HepG2 (cell line): ENCODE measurements at regions not wholly inside any gene's neighbourhood (a gene's known extent, or its start where the extent isn't known, plus 50 kb on each side); places are given as distances from the start of the nearest gene placed in this dataset.

ENCODE experiments used
- ATAC-seq: fragments of 200-7000 bp; cut with Tn5 transposase; 3 replicates; pipeline ENCODE4 v1.9.1; 2020; ENCODE audit warnings: mild to moderate bottlenecking, moderate library complexity
- BruUV-seq: library from RNA; stranded (reverse); fragments of 400-500 nt; replicated peaks from 2 replicates; lab custom pipeline; 2021; lab: Mats Ljungman, UMichigan
- CTCF ChIA-PET: fragments of 300-600 bp; formaldehyde crosslinking; extraction: SDS; loops from one replicate; lab custom pipeline; 2021; ENCODE audit warnings: low total read pairs, inconsistent platforms, low intra/inter-chr PET ratio; lab: Yijun Ruan, JAX
- POLR2A ChIA-PET: fragments of 350-600 bp; sonication (Branson Sonifier 250); formaldehyde crosslinking; loops from one replicate; lab custom pipeline; 2020; ENCODE audit warnings: antibody characterized with exemption, inconsistent platforms; lab: Yijun Ruan, JAX
- DNase-seq: peaks from one replicate; pipeline ENCODE4 v3.0.0-alpha.2; 2015; ENCODE audit warnings: low spot score
- FAIRE-seq: peaks from 3 replicates; lab custom pipeline; 2011; peaks lifted over from hg19 to GRCh38; lab: Jason Lieb, UNC
- H2AFZ ChIP-seq: one replicate; pipeline ENCODE4 v1.6.1; 2011; ENCODE audit warnings: low read length, inconsistent platforms
- H3K27ac ChIP-seq: fragments of 300-600 bp; 3 replicates; pipeline ENCODE4 v1.8.0; 2011; ENCODE audit warnings: mixed run types, mild to moderate bottlenecking, mixed read lengths, low read length, inconsistent platforms; ENCODE audit not compliant: insufficient read depth; ENCODE audit errors: extremely low read length
- H3K27me3 ChIP-seq, 2 experiments: fragments of 200-600 bp in 1 of 2; 2 replicates in 1 of 2; 3 replicates in 1 of 2; pipeline versions ENCODE4 v1.6.0 to v1.8.0; 2011; ENCODE audit warnings: low read length in 2 of 2, mild to moderate bottlenecking in 2 of 2, moderate library complexity in 2 of 2, inconsistent platforms in 1 of 2; ENCODE audit not compliant: insufficient read depth in 2 of 2, control insufficient read depth in 1 of 2
- H3K36me3 ChIP-seq, 2 experiments: fragments of 200-600 bp in 1 of 2; replicated peaks in 1 of 2; 2 replicates in 1 of 2; 3 replicates in 1 of 2; pipeline versions ENCODE4 v1.5.1 to v1.8.0; 2011; ENCODE audit warnings: low read length in 2 of 2, inconsistent platforms in 1 of 2; ENCODE audit not compliant: insufficient read depth in 2 of 2, control insufficient read depth in 1 of 2
- H3K4me1 ChIP-seq: 2 replicates; pipeline ENCODE4 v1.5.1; 2012; ENCODE audit warnings: low read length, inconsistent platforms; ENCODE audit not compliant: insufficient read depth
- H3K4me2 ChIP-seq: 2 replicates; pipeline ENCODE4 v1.6.0; 2011; ENCODE audit warnings: low read depth, low read length, inconsistent platforms
- H3K4me3 ChIP-seq, 3 experiments: fragments of 200-600 bp in 1 of 3; sonication (generic), shearing (Covaris generic) in 1 of 3; replicated peaks in 1 of 3; 2 replicates each; pipeline ENCODE4 v1.5.1; 2011 to 2016; ENCODE audit warnings: low read length in 3 of 3, inconsistent platforms in 2 of 3, low read depth in 2 of 3, mild to moderate bottlenecking in 2 of 3, control low read depth in 1 of 3, mixed read lengths in 1 of 3; ENCODE audit not compliant: insufficient read depth in 1 of 3
- H3K79me2 ChIP-seq: one replicate; pipeline ENCODE4 v1.6.1; 2011; ENCODE audit warnings: low read length, inconsistent platforms; ENCODE audit not compliant: insufficient read depth
- H3K9ac ChIP-seq: 2 replicates; pipeline ENCODE4 v1.6.0; 2011; ENCODE audit warnings: mild to moderate bottlenecking, low read depth, low read length, inconsistent platforms; ENCODE audit not compliant: insufficient read depth
- H3K9me3 ChIP-seq: 2 replicates; pipeline ENCODE4 v1.5.1; 2012; ENCODE audit warnings: mild to moderate bottlenecking, low read length
- H4K20me1 ChIP-seq: 2 replicates; pipeline ENCODE4 v1.6.0; 2011; ENCODE audit warnings: inconsistent platforms, mild to moderate bottlenecking, low read length, moderate library complexity; ENCODE audit not compliant: insufficient read depth
- CTCF ChIP-seq: sonication (generic); formaldehyde crosslinking; IDR thresholded peaks from 2 replicates; pipeline ENCODE4 v1.5.0; 2020; ENCODE audit warnings: mild to moderate bottlenecking, missing genetic modification reagents, moderate library complexity
- DNMT3B ChIP-seq: conservative IDR thresholded peaks from 2 replicates; pipeline ENCODE4 v1.6.1; 2016; ENCODE audit warnings: missing biosample characterization, control low read depth
- HNF4A ChIP-seq: sonication (generic); formaldehyde crosslinking; IDR thresholded peaks from 2 replicates; pipeline ENCODE4 v1.4.0; 2020; ENCODE audit warnings: missing genetic modification reagents
- NONO ChIP-seq, 2 experiments: fragments of 450-650 bp in 1 of 2; sonication (generic) in 1 of 2; formaldehyde crosslinking in 1 of 2; IDR thresholded peaks in 1 of 2; conservative IDR thresholded peaks in 1 of 2; 2 replicates each; pipeline versions ENCODE4 v1.6.1 to v1.8.0; 2017 to 2022; ENCODE audit warnings: mild to moderate bottlenecking in 1 of 2, missing genetic modification reagents in 1 of 2, moderate library complexity in 1 of 2
- RAD21 ChIP-seq: fragments of 450-650 bp; formaldehyde crosslinking; IDR thresholded peaks from 2 replicates; pipeline ENCODE4 v1.5.0; 2020; ENCODE audit warnings: mild to moderate bottlenecking
- RFX5 ChIP-seq: IDR thresholded peaks from 2 replicates; pipeline ENCODE4 v1.6.1; 2011; ENCODE audit warnings: low read depth, low read length, improper control_type of control experiment
- SMC3 ChIP-seq: IDR thresholded peaks from 2 replicates; pipeline ENCODE4 v1.6.1; 2011; ENCODE audit warnings: low read length, improper control_type of control experiment
- STAG1 ChIP-seq: sonication (generic); formaldehyde crosslinking; IDR thresholded peaks from 2 replicates; pipeline ENCODE4 v1.4.0; 2020; ENCODE audit warnings: missing genetic modification reagents
- ZNF292 ChIP-seq: sonication (generic); formaldehyde crosslinking; IDR thresholded peaks from 2 replicates; pipeline ENCODE4 v1.8.1; 2022; ENCODE audit warnings: mild to moderate bottlenecking, low read depth, missing genetic modification reagents, borderline replicate concordance
- ZNF530 ChIP-seq: sonication (generic); formaldehyde crosslinking; IDR thresholded peaks from 2 replicates; pipeline ENCODE4 v1.5.0; 2020; ENCODE audit warnings: low read depth, mild to moderate bottlenecking, missing genetic modification reagents
- ZNF773 ChIP-seq: sonication (generic); formaldehyde crosslinking; IDR thresholded peaks from 2 replicates; pipeline ENCODE4 v1.4.0; 2020; ENCODE audit warnings: missing genetic modification reagents, borderline replicate concordance
- WGBS: methylation state at CpG from one replicate; pipeline ENCODE4 v1.1.6; 2017; ENCODE audit warnings: low lambda C conversion rate; 5-methylcytosine and 5-hydroxymethylcytosine counted together
- in situ Hi-C: cut with HindIII; loops from 2 replicates; pipeline ENCODE4 v1.10.0; 2017; ENCODE audit warnings: low pct_unique_long_range_greater_than_20kb; ENCODE audit not compliant: extremely low pct_ligation_motif_present
- intact Hi-C: fragments of 100-400 bp; cut with micrococcal nuclease; formaldehyde crosslinking; loops from one replicate; pipeline ENCODE4 v1.10.0; 2022; ENCODE audit not compliant: unreplicated experiment
- TF ChIP-seq, protein P1 (sequence below): sonication (generic); formaldehyde crosslinking; IDR thresholded peaks from 2 replicates; pipeline ENCODE4 v1.4.0; 2020; ENCODE audit warnings: mild to moderate bottlenecking, missing genetic modification reagents, borderline replicate concordance

- Histone ChIP-seq H3K27me3 (peaks cover 0 to 2% of the 10 kb centered on the region in 2 experiments; a peak in 1 of 5 replicates), H3K36me3 (no peaks in the 10 kb centered on the region), H2AFZ (no peak overlapping the region), H3K4me3 (no peak overlapping the region), H3K4me1 (no peaks in the 10 kb centered on the region), H3K9me3 (no peaks in the 10 kb centered on the region), H3K9ac (no peak overlapping the region), H4K20me1 (no peaks in the 10 kb centered on the region), H3K27ac (no peak overlapping the region), H3K4me2 (no peak overlapping the region), H3K79me2 (no peaks in the 10 kb centered on the region)
- BruUV-seq = no TSS peak
- intact Hi-C loops (loop anchor here (10.0 kb wide), 1 partner anchor 406 kb away; no protein-coding TSS in a partner anchor), in situ Hi-C loops (no loop called here)
- CTCF ChIA-PET = interaction anchor here (2.1 kb wide), 1 partner anchor 454 kb away, joined by 10 read pairs; no protein-coding TSS in a partner anchor
- 0% methylated on average over 2 of the region's 2 CpGs for WGBS
- peak; percentile 71 for FAIRE-seq
- peak; percentile 82 for ATAC-seq
- TF ChIP-seq STAG1 (CRISPR knock-in tag) (peak; percentile 74), SMC3 (peak; percentile 22; the same call in 1 of the 2 replicates), RAD21 (CRISPR knock-in tag) (peak; percentile 53; the same call in 1 of the 2 replicates), NONO (IDR thresholded peaks at IDR 0.05) (no peak), NONO (CRISPR knock-in tag; conservative IDR thresholded peaks at IDR 0.05) (no peak), CTCF (CRISPR knock-in tag) (peak; percentile 74)
- POLR2A ChIA-PET = no interaction called here
- DNase-seq = peak; percentile 6
Measured at GRCh38 chr15:61621146-61621545, 392.0 kb upstream of the RORA start.

DNA sequence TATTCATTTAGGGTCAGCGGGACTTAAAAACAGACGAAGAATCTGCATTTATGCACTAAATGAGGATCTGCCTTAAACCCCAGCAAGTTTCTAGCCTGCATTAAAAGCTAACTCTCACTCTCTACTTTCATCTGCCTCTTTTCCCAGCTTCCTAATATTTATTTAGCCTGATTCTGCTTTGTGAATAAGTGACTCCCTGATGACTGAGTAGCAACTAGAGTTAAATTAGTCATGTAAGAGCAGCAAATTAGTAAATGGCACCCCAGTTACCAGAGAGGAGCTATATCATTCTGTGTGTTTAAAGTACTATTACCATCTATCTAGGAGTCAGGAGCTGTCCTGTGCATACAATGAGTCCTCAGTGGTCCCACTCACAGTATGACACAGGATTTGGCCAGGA lies 391.0 kb upstream of the RORA start:
- intact Hi-C loops = loop anchor here (10.0 kb wide), 1 partner anchor 405 kb away; no protein-coding TSS in a partner anchor
- TF ChIP-seq, protein P1, sequence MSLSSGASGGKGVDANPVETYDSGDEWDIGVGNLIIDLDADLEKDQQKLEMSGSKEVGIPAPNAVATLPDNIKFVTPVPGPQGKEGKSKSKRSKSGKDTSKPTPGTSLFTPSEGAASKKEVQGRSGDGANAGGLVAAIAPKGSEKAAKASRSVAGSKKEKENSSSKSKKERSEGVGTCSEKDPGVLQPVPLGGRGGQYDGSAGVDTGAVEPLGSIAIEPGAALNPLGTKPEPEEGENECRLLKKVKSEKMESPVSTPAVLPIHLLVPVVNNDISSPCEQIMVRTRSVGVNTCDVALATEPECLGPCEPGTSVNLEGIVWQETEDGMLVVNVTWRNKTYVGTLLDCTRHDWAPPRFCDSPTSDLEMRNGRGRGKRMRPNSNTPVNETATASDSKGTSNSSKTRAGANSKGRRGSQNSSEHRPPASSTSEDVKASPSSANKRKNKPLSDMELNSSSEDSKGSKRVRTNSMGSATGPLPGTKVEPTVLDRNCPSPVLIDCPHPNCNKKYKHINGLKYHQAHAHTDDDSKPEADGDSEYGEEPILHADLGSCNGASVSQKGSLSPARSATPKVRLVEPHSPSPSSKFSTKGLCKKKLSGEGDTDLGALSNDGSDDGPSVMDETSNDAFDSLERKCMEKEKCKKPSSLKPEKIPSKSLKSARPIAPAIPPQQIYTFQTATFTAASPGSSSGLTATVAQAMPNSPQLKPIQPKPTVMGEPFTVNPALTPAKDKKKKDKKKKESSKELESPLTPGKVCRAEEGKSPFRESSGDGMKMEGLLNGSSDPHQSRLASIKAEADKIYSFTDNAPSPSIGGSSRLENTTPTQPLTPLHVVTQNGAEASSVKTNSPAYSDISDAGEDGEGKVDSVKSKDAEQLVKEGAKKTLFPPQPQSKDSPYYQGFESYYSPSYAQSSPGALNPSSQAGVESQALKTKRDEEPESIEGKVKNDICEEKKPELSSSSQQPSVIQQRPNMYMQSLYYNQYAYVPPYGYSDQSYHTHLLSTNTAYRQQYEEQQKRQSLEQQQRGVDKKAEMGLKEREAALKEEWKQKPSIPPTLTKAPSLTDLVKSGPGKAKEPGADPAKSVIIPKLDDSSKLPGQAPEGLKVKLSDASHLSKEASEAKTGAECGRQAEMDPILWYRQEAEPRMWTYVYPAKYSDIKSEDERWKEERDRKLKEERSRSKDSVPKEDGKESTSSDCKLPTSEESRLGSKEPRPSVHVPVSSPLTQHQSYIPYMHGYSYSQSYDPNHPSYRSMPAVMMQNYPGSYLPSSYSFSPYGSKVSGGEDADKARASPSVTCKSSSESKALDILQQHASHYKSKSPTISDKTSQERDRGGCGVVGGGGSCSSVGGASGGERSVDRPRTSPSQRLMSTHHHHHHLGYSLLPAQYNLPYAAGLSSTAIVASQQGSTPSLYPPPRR (CRISPR knock-in tag) = no peak
- no peak for TF ChIP-seq RFX5
- no peak for TF ChIP-seq HNF4A (CRISPR knock-in tag)
- no peak for TF ChIP-seq ZNF530 (CRISPR knock-in tag)
- TF ChIP-seq DNMT3B (CRISPR knock-in tag) = no peak
- TF ChIP-seq ZNF773 (CRISPR knock-in tag) = no peak
- no peak for TF ChIP-seq ZNF292 (CRISPR knock-in tag)

More for the DNA sequence above, 391.0 kb upstream of the RORA start:
- no TSS peak for BruUV-seq
- H3K27ac ChIP-seq = no peak overlapping the region
- no peak for DNase-seq
- H4K20me1 ChIP-seq = no peaks in the 10 kb centered on the region
- POLR2A ChIA-PET = no interaction called here
- H3K36me3 ChIP-seq = no peaks in the 10 kb centered on the region
- no peaks in the 10 kb centered on the region for H3K79me2 ChIP-seq
- WGBS = 14% methylated on average over 2 of the region's 2 CpGs
- H3K4me1 ChIP-seq = no peaks in the 10 kb centered on the region
- no peak overlapping the region for H3K9ac ChIP-seq
- H2AFZ ChIP-seq = no peak overlapping the region
- no peak for ATAC-seq
- H3K9me3 ChIP-seq = peaks cover 6% of the 10 kb centered on the region; the same call in 1 of the 2 replicates
- peaks cover 0 to 2% of the 10 kb centered on the region in 2 experiments; a peak in 1 of 5 replicates for H3K27me3 ChIP-seq
- FAIRE-seq = no peak
- H3K4me2 ChIP-seq = no peak overlapping the region
- CTCF ChIA-PET = interaction anchor here (2.1 kb wide), 1 partner anchor 453 kb away, joined by 10 read pairs; no protein-coding TSS in a partner anchor
- in situ Hi-C loops = no loop called here
- no peak overlapping the region for H3K4me3 ChIP-seq
